ENCODE measurements at regions not wholly inside any gene's neighbourhood (a gene's known extent, or its start where the extent isn't known, plus 50 kb on each side); places are given as distances from the start of the nearest gene placed in this dataset.
A peak's percentile ranks its signal among the peaks of the same experiment; 100 is the strongest.

- ChIA-PET POLR2A (no interaction called here), CTCF (interaction anchor here (0.7 to 2.3 kb wide), 8 partner anchors 14 to 267 kb away, joined by 3 to 10 read pairs (median 3); no protein-coding TSS in a partner anchor)
- Mint-ChIP-seq H3K9me3 (peaks cover 3% of the 10 kb centered on the region; the same call in 1 of the 2 replicates), H3K27ac (no peak overlapping the region), H3K27me3 (ENCODE audit: low read depth) (peaks cover 2% of the 10 kb centered on the region; the same call in 1 of the 2 replicates), H3K4me1 (peaks cover 18% of the 10 kb centered on the region), H3K4me3 (no peak overlapping the region), H3K36me3 (no peaks in the 10 kb centered on the region)
- ATAC-seq (peak; percentile 77), DNase-seq (ENCODE audit: low spot score) (no peak)
- TF ChIP-seq ZNF281 (CRISPR knock-in tag; IDR thresholded peaks at IDR 0.05) (no peak), JAZF1 (CRISPR knock-in tag; IDR thresholded peaks at IDR 0.05) (no peak), IRF2 (CRISPR knock-in tag; IDR thresholded peaks at IDR 0.05; ENCODE audit: borderline replicate concordance, low read depth) (no peak), ZBTB43 (CRISPR knock-in tag; IDR thresholded peaks at IDR 0.05) (no peak), HMGA2 (CRISPR knock-in tag; IDR thresholded peaks at IDR 0.05) (no peak), ZNF671 (CRISPR knock-in tag; IDR thresholded peaks at IDR 0.05) (no peak), AFF4 (CRISPR knock-in tag; IDR thresholded peaks at IDR 0.05; ENCODE audit: borderline replicate concordance) (no peak), FOXK1 (CRISPR knock-in tag; IDR thresholded peaks at IDR 0.05) (no peak), JUN (CRISPR knock-in tag; IDR thresholded peaks at IDR 0.05) (no peak), GABPB1 (CRISPR knock-in tag; IDR thresholded peaks at IDR 0.05) (no peak), ERG (CRISPR knock-in tag; IDR thresholded peaks at IDR 0.05) (no peak), KAT7 (CRISPR knock-in tag; IDR thresholded peaks at IDR 0.05; ENCODE audit: borderline replicate concordance) (no peak), MAX (CRISPR knock-in tag; IDR thresholded peaks at IDR 0.05) (no peak), GRHL2 (CRISPR knock-in tag; IDR thresholded peaks at IDR 0.05; ENCODE audit: insufficient replicate concordance, severe bottlenecking) (no peak), NFE2L1 (CRISPR knock-in tag; IDR thresholded peaks at IDR 0.05) (no peak), FOXJ3 (CRISPR knock-in tag; IDR thresholded peaks at IDR 0.05; ENCODE audit: borderline replicate concordance) (no peak)
Observed at GRCh38 chr17:36870720-36870999, 66.6 kb upstream of the LHX1 start.

GRCh38 chr17:36875698-36876293 lies 61.5 kb upstream of the LHX1 start:
- DNase-seq (ENCODE audit: low spot score), result no peak
- TF ChIP-seq MLX (CRISPR knock-in tag; IDR thresholded peaks at IDR 0.05) (no peak), MAX (CRISPR knock-in tag; IDR thresholded peaks at IDR 0.05) (no peak)
- POLR2A ChIA-PET, result no interaction called here
- CTCF ChIA-PET, result interaction anchor here (0.6 kb wide), 1 partner anchor 296 kb away, joined by 3 read pairs; no protein-coding TSS in a partner anchor
- Mint-ChIP-seq H3K27ac (no peak overlapping the region), H3K27me3 (ENCODE audit: low read depth) (no peaks in the 10 kb centered on the region), H3K4me1 (peaks cover 8% of the 10 kb centered on the region), H3K36me3 (no peaks in the 10 kb centered on the region), H3K4me3 (no peak overlapping the region), H3K9me3 (peaks cover 4% of the 10 kb centered on the region)
- no peak for ATAC-seq

Data from WTC11 (cell line).